OCI-LY1 (cell line): ENCODE measurements at regions not wholly inside any gene's neighbourhood (a gene's known extent, or its start where the extent isn't known, plus 50 kb on each side); places are given as distances from the start of the nearest gene placed in this dataset.

Experiments used
- H2AFZ ChIP-seq: fragments of 200-600 bp; sonication (generic), shearing (Covaris generic); 2 replicates; pipeline ENCODE4 v1.6.0; 2014; ENCODE audit warnings: antibody characterized with exemption, mild to moderate bottlenecking, low read length
- H3F3A ChIP-seq: fragments of 200-600 bp; sonication (generic), shearing (Covaris generic); 2 replicates; pipeline ENCODE4 v1.6.0; 2014; ENCODE audit warnings: mild to moderate bottlenecking, antibody characterized with exemption, low read length, moderate library complexity; ENCODE audit not compliant: insufficient read depth
- H3K27ac ChIP-seq: fragments of 200-600 bp; sonication (generic); 2 replicates; pipeline ENCODE4 v1.5.1; 2014; ENCODE audit warnings: low read length, mixed run types, mild to moderate bottlenecking, low read depth; ENCODE audit not compliant: poor library complexity, severe bottlenecking
- H3K27me3 ChIP-seq: fragments of 200-600 bp; sonication (generic); 2 replicates; pipeline ENCODE4 v1.6.0; 2014; ENCODE audit warnings: antibody characterized with exemption, mild to moderate bottlenecking, low read length, moderate library complexity; ENCODE audit not compliant: insufficient read depth
- H3K36me3 ChIP-seq: fragments of 200-600 bp; sonication (generic); 2 replicates; pipeline ENCODE4 v1.6.1; 2014; ENCODE audit warnings: mild to moderate bottlenecking, antibody characterized with exemption, low read length, moderate library complexity, mixed read lengths; ENCODE audit not compliant: insufficient read depth
- H3K4me1 ChIP-seq: fragments of 200-600 bp; sonication (generic); 2 replicates; pipeline ENCODE4 v1.5.1; 2014; ENCODE audit warnings: mild to moderate bottlenecking, low read length, moderate library complexity; ENCODE audit not compliant: insufficient read depth, severe bottlenecking
- H3K4me2 ChIP-seq: fragments of 200-600 bp; sonication (generic), shearing (Covaris generic); 2 replicates; pipeline ENCODE4 v1.6.1; 2014; ENCODE audit warnings: low read length
- H3K4me3 ChIP-seq: fragments of 200-600 bp; sonication (generic); 2 replicates; pipeline ENCODE4 v1.5.1; 2014; ENCODE audit warnings: low read length, low read depth, mild to moderate bottlenecking, mixed read lengths; ENCODE audit not compliant: poor library complexity, severe bottlenecking
- H3K79me2 ChIP-seq: fragments of 200-600 bp; shearing (Covaris generic); 2 replicates; pipeline ENCODE4 v1.6.1; 2016; ENCODE audit warnings: mixed run types, low read length, mixed read lengths; ENCODE audit not compliant: insufficient read depth
- H3K9ac ChIP-seq: fragments of 200-600 bp; sonication (generic), shearing (Covaris generic); 2 replicates; pipeline ENCODE4 v1.6.1; 2014; ENCODE audit warnings: mild to moderate bottlenecking, low read length, mixed read lengths
- H3K9me2 ChIP-seq: fragments of 200-600 bp; sonication (generic), shearing (Covaris generic); 2 replicates; pipeline ENCODE4 v1.6.1; 2014; ENCODE audit warnings: low read depth, mild to moderate bottlenecking, low read length, mixed read lengths
- H3K9me3 ChIP-seq: fragments of 200-600 bp; shearing (Covaris generic); 2 replicates; pipeline ENCODE4 v1.6.1; 2014; ENCODE audit warnings: low read length, mixed read lengths
- H4K20me1 ChIP-seq: fragments of 200-600 bp; sonication (generic), shearing (Covaris generic); 2 replicates; pipeline ENCODE4 v1.6.0; 2016; ENCODE audit warnings: mild to moderate bottlenecking, low read length; ENCODE audit not compliant: insufficient read depth
- CTCF ChIP-seq: fragments of 200-600 bp; sonication (generic), shearing (Covaris generic); IDR thresholded peaks from 2 replicates; pipeline ENCODE4 v1.5.1; 2017; ENCODE audit warnings: mild to moderate bottlenecking, antibody characterized with exemption, low read length, moderate library complexity, mixed read lengths
- EZH2 ChIP-seq: fragments of 200-600 bp; sonication (generic), shearing (Covaris generic); IDR thresholded peaks from 2 replicates; pipeline ENCODE4 v1.8.0; 2017; ENCODE audit warnings: borderline replicate concordance, mixed run types, mild to moderate bottlenecking, antibody characterized with exemption, low read length, moderate library complexity, mixed read lengths

GRCh38 chr2:5093056-5093455 is 599.1 kb upstream of the SOX11 start:
- Histone ChIP-seq H4K20me1 (no peaks in the 10 kb centered on the region), H3K79me2 (no peaks in the 10 kb centered on the region), H3K4me3 (no peak overlapping the region), H3K27me3 (no peaks in the 10 kb centered on the region), H3K9ac (no peak overlapping the region), H3K4me1 (no peaks in the 10 kb centered on the region), H3K27ac (no peak overlapping the region), H3K36me3 (no peaks in the 10 kb centered on the region), H3F3A (no peaks in the 10 kb centered on the region), H3K9me2 (no peaks in the 10 kb centered on the region), H3K9me3 (no peaks in the 10 kb centered on the region), H3K4me2 (no peak overlapping the region), H2AFZ (no peak overlapping the region)
- TF ChIP-seq EZH2 (no peak), CTCF (no peak)

- H3K4me2 ChIP-seq, result no peak overlapping the region
- H4K20me1 ChIP-seq, result no peaks in the 10 kb centered on the region
- TF ChIP-seq EZH2 (no peak), CTCF (no peak)
- no peak overlapping the region for H3K9ac ChIP-seq
- H3K36me3 ChIP-seq, result no peaks in the 10 kb centered on the region
- H3K27ac ChIP-seq, result no peak overlapping the region
- no peak overlapping the region for H2AFZ ChIP-seq
- no peaks in the 10 kb centered on the region for H3K9me3 ChIP-seq
- no peaks in the 10 kb centered on the region for H3F3A ChIP-seq
- H3K4me1 ChIP-seq, result no peaks in the 10 kb centered on the region
- H3K79me2 ChIP-seq, result no peaks in the 10 kb centered on the region
- H3K27me3 ChIP-seq, result no peaks in the 10 kb centered on the region
- no peak overlapping the region for H3K4me3 ChIP-seq
- H3K9me2 ChIP-seq, result no peaks in the 10 kb centered on the region
These were observed 598.7 kb upstream of the SOX11 start for GRCh38 chr2:5093518-5093917.

GRCh38 chr2:5094192-5094591 is 598.0 kb upstream of the SOX11 start:
- Histone ChIP-seq H3F3A (no peaks in the 10 kb centered on the region), H3K9me3 (no peaks in the 10 kb centered on the region), H3K27ac (no peak overlapping the region), H3K4me3 (no peak overlapping the region), H3K4me1 (no peaks in the 10 kb centered on the region), H2AFZ (no peak overlapping the region), H3K9me2 (no peaks in the 10 kb centered on the region), H3K36me3 (no peaks in the 10 kb centered on the region), H4K20me1 (no peaks in the 10 kb centered on the region), H3K9ac (no peak overlapping the region), H3K4me2 (no peak overlapping the region), H3K27me3 (no peaks in the 10 kb centered on the region), H3K79me2 (no peaks in the 10 kb centered on the region)
- TF ChIP-seq EZH2, result no peak
- TF ChIP-seq CTCF, result no peak
